AG04449 (cell line): ENCODE measurements at regions not wholly inside any gene's neighbourhood (a gene's known extent, or its start where the extent isn't known, plus 50 kb on each side); places are given as distances from the start of the nearest gene placed in this dataset.

Experiments used
- CTCF ChIA-PET: fragments of 350-600 bp; formaldehyde crosslinking; extraction: SDS; loops from one replicate; lab custom pipeline; 2021; ENCODE audit warnings: antibody characterized with exemption; lab: Yijun Ruan, JAX
- POLR2A ChIA-PET: fragments of 400-600, 350-600 bp; formaldehyde crosslinking; extraction: SDS; loops from one replicate; lab custom pipeline; 2020; ENCODE audit warnings: antibody characterized with exemption, inconsistent platforms; lab: Yijun Ruan, JAX
- DNase-seq: peaks from one replicate; pipeline ENCODE4 v3.0.0-alpha.2; 2010; ENCODE audit warnings: low read depth, low spot score
- H3K4me3 ChIP-seq: 2 replicates; pipeline ENCODE4 v1.5.1; 2011; ENCODE audit warnings: low read depth, mild to moderate bottlenecking, control low read depth, low read length
- TF ChIP-seq, protein P1 (sequence below): IDR thresholded peaks from one replicate; pipeline ENCODE4 v1.5.1; 2011; ENCODE audit warnings: mild to moderate bottlenecking, moderate library complexity, low read length, control low read depth, inconsistent platforms; ENCODE audit not compliant: insufficient read depth; ENCODE audit errors: missing control alignments

- H3K4me3 ChIP-seq: no peak overlapping the region
- CTCF ChIA-PET: no interaction called here
- no peak for DNase-seq
- POLR2A ChIA-PET: no interaction called here
- TF ChIP-seq, protein P1, sequence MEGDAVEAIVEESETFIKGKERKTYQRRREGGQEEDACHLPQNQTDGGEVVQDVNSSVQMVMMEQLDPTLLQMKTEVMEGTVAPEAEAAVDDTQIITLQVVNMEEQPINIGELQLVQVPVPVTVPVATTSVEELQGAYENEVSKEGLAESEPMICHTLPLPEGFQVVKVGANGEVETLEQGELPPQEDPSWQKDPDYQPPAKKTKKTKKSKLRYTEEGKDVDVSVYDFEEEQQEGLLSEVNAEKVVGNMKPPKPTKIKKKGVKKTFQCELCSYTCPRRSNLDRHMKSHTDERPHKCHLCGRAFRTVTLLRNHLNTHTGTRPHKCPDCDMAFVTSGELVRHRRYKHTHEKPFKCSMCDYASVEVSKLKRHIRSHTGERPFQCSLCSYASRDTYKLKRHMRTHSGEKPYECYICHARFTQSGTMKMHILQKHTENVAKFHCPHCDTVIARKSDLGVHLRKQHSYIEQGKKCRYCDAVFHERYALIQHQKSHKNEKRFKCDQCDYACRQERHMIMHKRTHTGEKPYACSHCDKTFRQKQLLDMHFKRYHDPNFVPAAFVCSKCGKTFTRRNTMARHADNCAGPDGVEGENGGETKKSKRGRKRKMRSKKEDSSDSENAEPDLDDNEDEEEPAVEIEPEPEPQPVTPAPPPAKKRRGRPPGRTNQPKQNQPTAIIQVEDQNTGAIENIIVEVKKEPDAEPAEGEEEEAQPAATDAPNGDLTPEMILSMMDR: no peak
These were observed 84.7 kb upstream of the ZP4 start for GRCh38 chr1:237975376-237975775.

GRCh38 chr1:237972186-237972585 lies 81.5 kb upstream of the ZP4 start:
- ChIA-PET POLR2A (no interaction called here), CTCF (no interaction called here)
- TF ChIP-seq, protein P1: no peak
- no peak for DNase-seq
- H3K4me3 ChIP-seq: no peak overlapping the region

- POLR2A ChIA-PET: no interaction called here
- DNase-seq: no peak
- H3K4me3 ChIP-seq: no peak overlapping the region
- TF ChIP-seq, protein P1: no peak
- CTCF ChIA-PET: no interaction called here
These were observed 72.3 kb upstream of the ZP4 start for GRCh38 chr1:237962985-237963384.

DNA sequence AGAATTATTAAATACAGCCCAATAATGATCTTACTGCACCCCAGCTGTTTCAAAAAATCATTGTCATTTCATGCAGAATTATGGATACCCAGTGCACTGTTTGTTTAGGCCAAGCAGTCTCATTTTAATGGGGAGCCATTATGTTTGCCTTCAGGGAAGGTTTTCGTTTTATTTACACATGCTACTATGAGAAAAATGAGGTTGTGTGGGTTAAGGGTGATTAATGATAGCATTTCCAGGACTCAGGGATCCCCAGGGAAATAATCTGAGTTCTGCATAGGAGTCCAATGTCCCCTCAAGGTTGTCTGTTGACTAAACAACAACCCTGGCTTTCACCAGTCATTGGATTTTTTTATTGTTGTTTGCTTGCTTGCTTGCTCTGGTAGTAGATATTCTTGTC lies 71.0 kb upstream of the ZP4 start:
- ChIA-PET CTCF (no interaction called here), POLR2A (no interaction called here)
- no peak overlapping the region for H3K4me3 ChIP-seq
- DNase-seq: no peak
- TF ChIP-seq, protein P1: no peak

- TF ChIP-seq, protein P1: no peak
- POLR2A ChIA-PET: no interaction called here
- no peak for DNase-seq
- CTCF ChIA-PET: no interaction called here
- H3K4me3 ChIP-seq: no peak overlapping the region
These were observed 69.1 kb upstream of the ZP4 start for GRCh38 chr1:237959838-237960237.

- no peak for DNase-seq
- ChIA-PET POLR2A (no interaction called here), CTCF (no interaction called here)
- TF ChIP-seq, protein P1: no peak
- H3K4me3 ChIP-seq: no peak overlapping the region
These were observed 62.5 kb upstream of the ZP4 start for GRCh38 chr1:237953238-237953637.
